ENCODE measurements at regions not wholly inside any gene's neighbourhood (a gene's known extent, or its start where the extent isn't known, plus 50 kb on each side); places are given as distances from the start of the nearest gene placed in this dataset.
"Not testable (repeated sequence)": the region's sequence is repeated elsewhere in the genome, so short reads cannot be mapped to it uniquely, and the experiment has no call there.

DNA sequence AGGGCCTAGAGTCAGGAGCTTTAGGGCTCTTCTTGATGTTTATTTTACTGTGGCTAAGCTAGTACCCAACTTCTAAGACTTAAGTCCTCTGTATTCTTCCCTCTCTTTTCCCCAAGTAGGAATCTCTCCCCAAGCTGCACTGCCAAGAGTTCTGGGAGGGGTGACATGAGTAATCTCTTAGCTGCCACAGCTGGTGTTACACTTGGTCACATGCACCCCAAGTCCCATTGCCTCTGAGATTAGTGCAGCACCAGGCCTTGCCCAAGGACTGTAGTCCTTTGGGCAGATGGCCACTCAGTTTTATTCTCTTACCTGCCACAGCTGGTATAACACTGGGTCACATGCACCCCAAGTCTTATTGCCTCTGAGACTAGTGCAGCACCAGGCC, 114.7 kb upstream of the RIOK2 start:
- H3K4me1 ChIP-seq (ENCODE audit: control insufficient read depth in 5 of 5, insufficient read depth in 5 of 5, low read length in 5 of 5), result no peaks in the 10 kb centered on the region
- H3K9me3 ChIP-seq (ENCODE audit: control insufficient read depth in 4 of 4, insufficient read depth in 3 of 4, low read length in 3 of 4), result no peaks in the 10 kb centered on the region
- H3K27me3 ChIP-seq (ENCODE audit: control insufficient read depth in 3 of 3, insufficient read depth in 3 of 3, low read length in 2 of 3), result no peaks in the 10 kb centered on the region
- no peaks in the 10 kb centered on the region for H3K36me3 ChIP-seq (ENCODE audit: control insufficient read depth in 4 of 4, insufficient read depth in 4 of 4, low read length in 4 of 4)
- no peak overlapping the region for H3K27ac ChIP-seq (ENCODE audit: low read depth in 1 of 2, low read length in 1 of 2)
- DNase-seq (no peak), ATAC-seq (ENCODE audit: insufficient read depth, low FRiP score) (no peak)
- no peak overlapping the region for H3K4me3 ChIP-seq
- TF ChIP-seq, protein P1, sequence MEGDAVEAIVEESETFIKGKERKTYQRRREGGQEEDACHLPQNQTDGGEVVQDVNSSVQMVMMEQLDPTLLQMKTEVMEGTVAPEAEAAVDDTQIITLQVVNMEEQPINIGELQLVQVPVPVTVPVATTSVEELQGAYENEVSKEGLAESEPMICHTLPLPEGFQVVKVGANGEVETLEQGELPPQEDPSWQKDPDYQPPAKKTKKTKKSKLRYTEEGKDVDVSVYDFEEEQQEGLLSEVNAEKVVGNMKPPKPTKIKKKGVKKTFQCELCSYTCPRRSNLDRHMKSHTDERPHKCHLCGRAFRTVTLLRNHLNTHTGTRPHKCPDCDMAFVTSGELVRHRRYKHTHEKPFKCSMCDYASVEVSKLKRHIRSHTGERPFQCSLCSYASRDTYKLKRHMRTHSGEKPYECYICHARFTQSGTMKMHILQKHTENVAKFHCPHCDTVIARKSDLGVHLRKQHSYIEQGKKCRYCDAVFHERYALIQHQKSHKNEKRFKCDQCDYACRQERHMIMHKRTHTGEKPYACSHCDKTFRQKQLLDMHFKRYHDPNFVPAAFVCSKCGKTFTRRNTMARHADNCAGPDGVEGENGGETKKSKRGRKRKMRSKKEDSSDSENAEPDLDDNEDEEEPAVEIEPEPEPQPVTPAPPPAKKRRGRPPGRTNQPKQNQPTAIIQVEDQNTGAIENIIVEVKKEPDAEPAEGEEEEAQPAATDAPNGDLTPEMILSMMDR (IDR thresholded peaks at IDR 0.05; ENCODE audit: control extremely low read depth, extremely low read depth), result no peak
- H3K9ac ChIP-seq (ENCODE audit: insufficient read depth in 1 of 2, low read length in 2 of 2), result no peak overlapping the region

DNA sequence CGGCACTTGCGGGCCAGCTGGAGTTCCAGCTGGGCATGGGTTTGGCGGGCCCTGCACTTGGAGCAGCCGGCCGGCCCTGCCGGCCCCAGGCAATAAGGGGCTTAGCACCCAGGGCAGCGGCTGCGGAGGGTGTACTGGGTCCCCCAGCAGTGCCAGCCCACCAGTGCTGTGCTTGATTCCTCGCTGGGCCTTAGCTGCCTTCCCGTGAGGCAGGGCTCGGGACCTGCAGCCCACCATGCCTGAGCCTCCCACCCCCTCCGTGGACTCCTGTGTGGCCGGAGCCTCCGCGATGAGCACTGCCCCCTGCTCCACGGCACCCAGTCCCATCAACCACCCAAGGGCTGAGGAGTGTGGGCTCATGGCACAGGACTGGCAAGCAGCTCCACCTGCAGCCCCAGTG, 118.1 kb upstream of the RIOK2 start:
- DNase-seq; H3K4me1 ChIP-seq (ENCODE audit: control insufficient read depth in 5 of 5, insufficient read depth in 5 of 5, low read length in 5 of 5); H3K9me3 ChIP-seq (ENCODE audit: control insufficient read depth in 4 of 4, insufficient read depth in 3 of 4, low read length in 3 of 4); H3K27ac ChIP-seq (ENCODE audit: low read depth in 1 of 2, low read length in 1 of 2); H3K36me3 ChIP-seq (ENCODE audit: control insufficient read depth in 4 of 4, insufficient read depth in 4 of 4, low read length in 4 of 4); ATAC-seq (ENCODE audit: insufficient read depth, low FRiP score); H3K27me3 ChIP-seq (ENCODE audit: control insufficient read depth in 3 of 3, insufficient read depth in 3 of 3, low read length in 2 of 3); H3K4me3 ChIP-seq; H3K9ac ChIP-seq (ENCODE audit: insufficient read depth in 1 of 2, low read length in 2 of 2): not testable (repeated sequence)
- WGBS, 2 donors, result 90 to 95% methylated on average over 12 to 16 of the region's 16 CpGs

DNA sequence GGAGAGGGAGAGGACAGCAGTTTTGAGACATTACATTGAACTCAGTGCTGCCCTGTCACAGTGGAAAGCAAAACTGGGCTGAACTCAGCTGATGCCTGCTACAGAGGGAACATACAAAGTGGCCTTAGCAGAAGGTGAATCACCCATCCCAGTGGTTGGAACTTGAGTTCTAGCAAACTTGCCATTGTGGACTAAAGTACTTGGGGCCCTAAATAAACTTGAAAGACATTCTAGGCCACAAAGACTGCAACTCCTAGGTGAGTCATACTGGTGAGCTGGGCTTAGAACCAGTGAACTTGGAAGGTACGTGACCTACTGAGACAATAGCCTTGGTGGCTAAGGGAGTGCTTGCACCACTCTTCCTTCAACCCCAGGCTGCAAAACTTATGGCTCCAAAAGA, 155.7 kb upstream of the RIOK2 start:
- DNase-seq (no peak), ATAC-seq (ENCODE audit: insufficient read depth, low FRiP score) (no peak)
- H3K9me3 ChIP-seq (ENCODE audit: control insufficient read depth in 4 of 4, insufficient read depth in 3 of 4, low read length in 3 of 4), result peaks cover 0 to 10% (median 1%) of the 10 kb centered on the region in 4 donors
- no peaks in the 10 kb centered on the region for H3K27me3 ChIP-seq (ENCODE audit: control insufficient read depth in 3 of 3, insufficient read depth in 3 of 3, low read length in 2 of 3)
- WGBS, 2 donors, result 88 to 90% methylated on average over 1 of the region's 1 CpG
- H3K36me3 ChIP-seq (ENCODE audit: control insufficient read depth in 4 of 4, insufficient read depth in 4 of 4, low read length in 4 of 4), result no peaks in the 10 kb centered on the region
- TF ChIP-seq, protein P1 (IDR thresholded peaks at IDR 0.05; ENCODE audit: control extremely low read depth, extremely low read depth), result no peak
- H3K4me3 ChIP-seq, result no peak overlapping the region
- H3K27ac ChIP-seq (ENCODE audit: low read depth in 1 of 2, low read length in 1 of 2), result no peak overlapping the region
- H3K9ac ChIP-seq (ENCODE audit: insufficient read depth in 1 of 2, low read length in 2 of 2), result no peak overlapping the region
- H3K4me1 ChIP-seq (ENCODE audit: control insufficient read depth in 5 of 5, insufficient read depth in 5 of 5, low read length in 5 of 5), result no peaks in the 10 kb centered on the region

DNA sequence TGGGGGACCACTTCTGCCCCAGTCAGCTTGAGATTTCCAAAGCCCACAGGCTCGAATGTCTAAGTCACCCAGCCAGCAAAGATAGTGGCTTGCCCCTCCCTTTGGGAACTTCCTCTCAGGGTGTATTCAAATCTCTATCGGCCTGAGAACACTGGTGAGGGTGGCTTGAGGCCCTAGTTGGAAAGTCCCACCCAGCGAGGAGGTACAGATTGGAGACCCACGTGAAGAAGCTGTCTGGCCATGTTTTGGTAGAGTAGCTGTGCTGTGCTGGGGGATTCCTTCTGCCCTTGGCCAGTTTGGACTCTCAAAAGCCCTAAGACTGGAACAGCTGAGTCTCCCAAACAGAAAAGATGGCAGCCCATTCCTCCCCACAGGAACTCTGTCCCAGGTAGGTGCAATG, 172.7 kb upstream of the RIOK2 start:
- 69 to 76% methylated on average over 4 of the region's 4 CpGs for WGBS, 2 donors
- Histone ChIP-seq H3K9me3 (ENCODE audit: control insufficient read depth in 4 of 4, insufficient read depth in 3 of 4, low read length in 3 of 4) (peaks cover 0 to 13% (median 6%) of the 10 kb centered on the region in 4 donors), H3K9ac (ENCODE audit: insufficient read depth in 1 of 2, low read length in 2 of 2) (no peak overlapping the region), H3K27ac (ENCODE audit: low read depth in 1 of 2, low read length in 1 of 2) (no peak overlapping the region), H3K4me3 (no peak overlapping the region), H3K27me3 (ENCODE audit: control insufficient read depth in 3 of 3, insufficient read depth in 3 of 3, low read length in 2 of 3) (no peaks in the 10 kb centered on the region), H3K36me3 (ENCODE audit: control insufficient read depth in 4 of 4, insufficient read depth in 4 of 4, low read length in 4 of 4) (no peaks in the 10 kb centered on the region), H3K4me1 (ENCODE audit: control insufficient read depth in 5 of 5, insufficient read depth in 5 of 5, low read length in 5 of 5) (no peaks in the 10 kb centered on the region)
- DNase-seq (no peak), ATAC-seq (ENCODE audit: insufficient read depth, low FRiP score) (no peak)
- TF ChIP-seq, protein P1 (IDR thresholded peaks at IDR 0.05; ENCODE audit: control extremely low read depth, extremely low read depth), result no peak

All from lung (tissue), 11 donors.